ENCODE measurements at regions not wholly inside any gene's neighbourhood (a gene's known extent, or its start where the extent isn't known, plus 50 kb on each side); places are given as distances from the start of the nearest gene placed in this dataset.

GRCh38 chr15:61726166-61726565 is 334.1 kb downstream of the VPS13C start:
- no peak for TF ChIP-seq POLR2A (IDR thresholded peaks at IDR 0.05; ENCODE audit: low read depth, low read length)
- no peak for TF ChIP-seq FOS (IDR thresholded peaks at IDR 0.05; ENCODE audit: borderline replicate concordance, insufficient read depth, low read length)
- TF ChIP-seq MAX (IDR thresholded peaks at IDR 0.05; ENCODE audit: insufficient read depth, insufficient read length): no peak
- TF ChIP-seq CTCF (IDR thresholded peaks at IDR 0.05; ENCODE audit: extremely low read depth in 1 of 2, insufficient read depth in 1 of 2, low read depth in 1 of 2, low read length in 2 of 2): no peak
- TF ChIP-seq JUN (IDR thresholded peaks at IDR 0.05; ENCODE audit: borderline replicate concordance, insufficient read depth, insufficient read length, low read depth): no peak
